ENCODE measurements at regions not wholly inside any gene's neighbourhood (a gene's known extent, or its start where the extent isn't known, plus 50 kb on each side); places are given as distances from the start of the nearest gene placed in this dataset.
A peak's percentile ranks its signal among the peaks of the same experiment; 100 is the strongest.

DNA sequence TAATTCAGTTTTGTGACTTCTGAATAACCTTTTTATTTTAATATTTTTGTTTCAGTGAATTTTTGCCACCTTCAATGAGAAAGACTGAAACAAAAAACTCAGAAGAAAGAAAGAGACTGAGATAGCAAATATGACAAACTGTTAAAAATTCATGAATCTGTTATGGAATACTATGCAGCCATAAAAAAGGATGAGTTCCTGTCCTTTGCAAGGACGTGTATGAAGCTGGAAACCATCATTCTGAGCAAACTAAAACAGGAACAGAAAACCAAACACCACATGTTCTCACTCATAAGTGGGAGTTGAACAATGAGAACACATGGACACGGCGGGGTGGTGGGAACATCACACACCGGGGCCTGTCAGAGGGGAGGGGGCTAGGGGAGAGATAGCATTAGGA is 193.4 kb upstream of the FGGY start:
- Histone ChIP-seq H3K4me1 (no peaks in the 10 kb centered on the region), H3K4me3 (no peak overlapping the region), H3K9me3 (peaks cover 0 to 3% (median 0%) of the 10 kb centered on the region in 4 donors), H3K36me3 (no peaks in the 10 kb centered on the region), H3K27ac (no peak overlapping the region), H3K27me3 (no peaks in the 10 kb centered on the region)
- WGBS, 2 donors, result 90 to 93% methylated on average over 4 of the region's 4 CpGs
- TF ChIP-seq EP300 (IDR thresholded peaks at IDR 0.05) (no peak), POLR2A (IDR thresholded peaks at IDR 0.05) (no peak), POLR2AphosphoS5 (IDR thresholded peaks at IDR 0.05) (no peak)
- TF ChIP-seq, protein P1, sequence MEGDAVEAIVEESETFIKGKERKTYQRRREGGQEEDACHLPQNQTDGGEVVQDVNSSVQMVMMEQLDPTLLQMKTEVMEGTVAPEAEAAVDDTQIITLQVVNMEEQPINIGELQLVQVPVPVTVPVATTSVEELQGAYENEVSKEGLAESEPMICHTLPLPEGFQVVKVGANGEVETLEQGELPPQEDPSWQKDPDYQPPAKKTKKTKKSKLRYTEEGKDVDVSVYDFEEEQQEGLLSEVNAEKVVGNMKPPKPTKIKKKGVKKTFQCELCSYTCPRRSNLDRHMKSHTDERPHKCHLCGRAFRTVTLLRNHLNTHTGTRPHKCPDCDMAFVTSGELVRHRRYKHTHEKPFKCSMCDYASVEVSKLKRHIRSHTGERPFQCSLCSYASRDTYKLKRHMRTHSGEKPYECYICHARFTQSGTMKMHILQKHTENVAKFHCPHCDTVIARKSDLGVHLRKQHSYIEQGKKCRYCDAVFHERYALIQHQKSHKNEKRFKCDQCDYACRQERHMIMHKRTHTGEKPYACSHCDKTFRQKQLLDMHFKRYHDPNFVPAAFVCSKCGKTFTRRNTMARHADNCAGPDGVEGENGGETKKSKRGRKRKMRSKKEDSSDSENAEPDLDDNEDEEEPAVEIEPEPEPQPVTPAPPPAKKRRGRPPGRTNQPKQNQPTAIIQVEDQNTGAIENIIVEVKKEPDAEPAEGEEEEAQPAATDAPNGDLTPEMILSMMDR (IDR thresholded peaks at IDR 0.05), result no peak
- intact Hi-C loops (cut with DNase I), result no loop called here
- no peak for DNase-seq

DNA sequence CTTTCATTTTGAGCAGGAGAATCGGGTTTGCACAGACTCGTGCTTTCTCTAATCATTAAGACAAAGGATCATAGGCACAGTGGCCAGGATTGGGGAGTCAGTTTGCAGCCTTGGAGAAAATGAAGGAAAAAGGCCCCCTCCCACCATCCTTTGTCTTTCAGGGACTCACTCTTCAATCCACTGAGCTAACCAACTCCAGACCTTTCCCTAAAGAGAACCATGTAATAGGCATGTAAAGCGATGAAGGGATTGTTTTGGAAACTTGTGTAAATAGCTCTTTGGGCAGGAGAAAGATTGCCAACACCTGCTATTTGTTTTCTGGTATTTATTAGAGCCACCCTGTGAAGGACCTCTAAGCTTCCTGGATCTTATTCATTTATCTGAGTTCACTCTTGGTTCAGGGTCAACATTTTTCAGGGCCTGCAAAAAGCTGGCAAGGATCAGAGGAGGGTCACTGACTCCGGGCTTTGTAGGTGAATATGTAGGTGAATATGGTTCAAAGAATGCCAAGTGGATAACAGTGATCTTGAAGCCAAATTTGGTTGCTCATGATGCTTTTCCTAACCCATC is 192.6 kb upstream of the FGGY start:
- Histone ChIP-seq H3K9me3 (peaks cover 0 to 3% (median 0%) of the 10 kb centered on the region in 4 donors), H3K27ac (no peak overlapping the region), H3K4me3 (no peak overlapping the region), H3K27me3 (no peaks in the 10 kb centered on the region), H3K4me1 (no peaks in the 10 kb centered on the region), H3K36me3 (no peaks in the 10 kb centered on the region)
- intact Hi-C loops (cut with DNase I), result no loop called here
- DNase-seq, result no peak
- TF ChIP-seq, protein P1 (IDR thresholded peaks at IDR 0.05), result no peak
- TF ChIP-seq EP300 (IDR thresholded peaks at IDR 0.05) (no peak), POLR2AphosphoS5 (IDR thresholded peaks at IDR 0.05) (no peak), POLR2A (IDR thresholded peaks at IDR 0.05) (no peak)
- 80% methylated on average over 4 of the region's 4 CpGs for WGBS, 2 donors

DNA sequence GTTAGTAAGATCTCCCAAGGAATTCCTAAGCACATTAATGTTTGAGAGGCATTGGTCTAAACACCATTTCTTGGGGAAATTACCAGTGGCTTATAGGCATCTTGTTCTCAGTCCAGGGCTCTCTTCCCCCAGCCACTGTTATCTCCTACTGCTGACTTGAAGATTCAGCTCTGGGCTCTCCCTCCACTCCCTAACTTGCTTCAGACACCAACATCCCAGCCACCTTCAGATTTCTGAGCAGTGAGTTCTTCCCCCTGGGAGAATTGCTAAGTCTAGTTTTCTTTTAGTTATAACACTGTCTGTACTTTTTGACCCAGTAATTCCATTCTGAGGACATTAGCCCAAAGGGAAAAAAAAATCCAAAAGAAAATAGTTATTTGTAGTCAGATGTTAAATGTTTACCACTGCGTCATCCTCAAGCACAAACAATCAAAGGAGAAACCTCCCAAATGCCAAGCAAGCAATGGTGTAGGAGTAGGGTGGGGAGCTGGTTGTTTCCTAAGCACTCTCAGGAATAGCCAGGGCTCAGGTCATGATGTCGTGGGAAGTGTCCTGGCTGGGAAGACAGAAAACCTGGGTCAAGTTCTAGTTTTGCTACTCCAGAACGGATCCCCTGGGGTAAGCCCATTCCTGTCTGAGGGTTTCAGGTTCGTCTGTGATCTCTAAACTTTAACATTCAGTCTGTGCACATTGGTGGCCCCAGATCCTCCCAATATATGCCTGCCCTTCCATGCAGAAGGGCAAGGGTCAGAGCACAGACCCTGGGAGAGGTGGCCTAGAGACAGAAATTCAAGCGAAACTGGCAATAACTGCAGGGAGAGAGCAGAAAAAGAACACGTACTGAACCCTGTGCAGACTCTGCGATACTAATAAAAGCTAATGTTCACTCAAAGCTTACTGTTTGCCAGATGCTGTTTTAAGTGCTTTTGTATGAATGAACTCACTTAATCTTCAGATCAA is 191.1 kb upstream of the FGGY start:
- intact Hi-C loops (cut with DNase I), result no loop called here
- H3K27ac ChIP-seq, result peak overlapping the region in 1 of 4 donors; percentile 27
- WGBS, 2 donors, result 51 to 76% methylated on average over 7 of the region's 7 CpGs

DNA sequence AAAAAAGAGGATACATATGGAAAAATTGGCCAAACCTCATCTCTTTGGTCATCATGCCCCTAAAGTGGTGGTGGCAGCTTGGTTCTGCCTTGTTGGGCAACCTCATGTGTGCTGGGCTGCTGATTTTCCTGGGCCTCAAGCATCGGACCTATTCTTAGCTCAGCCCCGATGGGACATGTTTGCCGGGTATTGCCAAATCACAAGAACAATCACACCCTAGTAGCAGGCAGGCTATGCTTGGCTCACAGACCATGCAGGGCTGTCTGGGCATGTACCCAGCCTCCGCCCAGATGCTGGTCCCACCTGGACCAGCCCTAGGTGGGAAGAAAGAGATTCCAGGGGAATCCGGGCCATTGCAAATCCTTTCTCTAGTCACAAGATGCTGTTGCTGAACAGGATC is 189.4 kb upstream of the FGGY start:
- Histone ChIP-seq H3K9me3 (no peaks in the 10 kb centered on the region), H3K4me1 (no peaks in the 10 kb centered on the region), H3K36me3 (no peaks in the 10 kb centered on the region), H3K27ac (no peak overlapping the region), H3K4me3 (no peak overlapping the region), H3K27me3 (no peaks in the 10 kb centered on the region)
- peak; percentile 81 for DNase-seq
- WGBS, 2 donors, result 93 to 94% methylated on average over 5 of the region's 5 CpGs
- TF ChIP-seq, protein P1 (IDR thresholded peaks at IDR 0.05), result no peak
- peak in 1 of 4 donors; percentile 25 for TF ChIP-seq POLR2AphosphoS5 (IDR thresholded peaks at IDR 0.05)
- intact Hi-C loops (cut with DNase I), result no loop called here

More for the DNA sequence above, 191.1 kb upstream of the FGGY start:
- H3K36me3 ChIP-seq, result no peaks in the 10 kb centered on the region
- no peak for TF ChIP-seq EP300 (IDR thresholded peaks at IDR 0.05)
- TF ChIP-seq POLR2A (IDR thresholded peaks at IDR 0.05), result no peak
- TF ChIP-seq POLR2AphosphoS5 (IDR thresholded peaks at IDR 0.05), result no peak
- TF ChIP-seq, protein P1 (IDR thresholded peaks at IDR 0.05), result no peak
- no peak for DNase-seq
- peaks cover 0 to 3% (median 0%) of the 10 kb centered on the region in 4 donors for H3K9me3 ChIP-seq
- H3K27me3 ChIP-seq, result no peaks in the 10 kb centered on the region
- H3K4me3 ChIP-seq, result no peak overlapping the region
- H3K4me1 ChIP-seq, result no peaks in the 10 kb centered on the region

Measured in sigmoid colon (tissue), 6 donors.